Lung microvascular endothelial cell (primary cell): ENCODE measurements at regions not wholly inside any gene's neighbourhood (a gene's known extent, or its start where the extent isn't known, plus 50 kb on each side); places are given as distances from the start of the nearest gene placed in this dataset.
"Not testable (repeated sequence)": the region's sequence is repeated elsewhere in the genome, so short reads cannot be mapped to it uniquely, and the experiment has no call there.

Source experiments
- DNase-seq, 2 donors: peaks; one replicate each; pipeline versions ENCODE4 v3.0.0 to v3.0.0-alpha.2; 2010; ENCODE audit warnings: low read depth in 2 of 2

DNA sequence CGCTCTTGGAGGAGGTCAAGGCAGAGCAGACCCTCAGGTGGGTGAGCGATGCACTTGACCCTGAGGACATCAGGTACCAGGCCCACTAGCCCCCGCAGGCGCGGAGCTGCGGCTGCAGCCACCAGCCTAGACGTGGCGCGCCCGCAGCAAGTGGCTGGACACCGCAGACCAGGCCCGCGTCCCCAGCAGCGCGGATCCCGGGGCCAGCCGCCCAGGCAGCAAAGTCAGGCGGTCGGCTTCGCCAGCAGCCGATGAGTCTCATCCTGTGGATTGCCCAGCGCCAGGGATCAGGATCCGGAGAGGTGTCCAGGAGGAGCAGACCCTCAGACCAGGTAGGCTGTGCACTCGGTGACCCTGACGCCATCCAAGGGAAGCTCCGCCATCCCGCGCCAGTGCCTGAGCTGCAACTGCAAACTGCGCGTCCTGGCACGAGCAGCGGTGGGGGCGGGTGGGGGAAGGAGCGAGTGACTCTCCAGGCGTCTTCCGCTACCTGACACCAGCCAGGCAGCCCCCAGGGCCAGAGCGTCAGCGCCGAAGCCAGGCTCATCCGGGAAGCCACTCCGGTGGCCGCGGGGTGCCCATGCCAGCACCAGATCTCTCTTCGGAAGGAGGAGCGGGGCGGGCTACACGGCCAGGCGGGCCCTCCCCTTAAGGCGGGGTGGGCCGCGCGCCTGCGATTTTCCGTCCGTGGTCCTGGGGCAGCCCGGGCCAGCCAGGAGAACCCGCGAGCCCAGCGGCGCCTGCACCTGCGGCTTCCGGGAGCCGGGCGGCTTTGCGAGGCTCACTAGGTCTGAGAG, 92.6 kb upstream of the THOC3 start:
- not testable (repeated sequence) for DNase-seq

DNA sequence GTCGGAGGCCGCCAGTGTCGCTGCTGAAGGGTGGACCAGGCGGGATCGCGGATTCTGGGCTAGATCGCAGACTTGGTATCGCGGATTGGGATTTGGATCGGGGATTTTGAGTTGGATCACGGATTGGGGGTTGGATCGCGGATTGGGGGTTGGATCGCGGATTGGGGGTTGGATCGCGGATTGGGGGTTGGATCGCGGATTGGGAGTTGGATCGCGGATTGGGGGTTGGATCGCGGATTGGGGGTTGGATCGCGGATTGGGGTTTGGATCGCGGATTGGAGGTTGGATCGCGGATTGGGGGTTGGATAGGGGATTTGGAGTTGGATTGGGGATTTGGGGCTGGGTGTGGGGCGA, 93.1 kb upstream of the THOC3 start:
- DNase-seq: not testable (repeated sequence)

DNA sequence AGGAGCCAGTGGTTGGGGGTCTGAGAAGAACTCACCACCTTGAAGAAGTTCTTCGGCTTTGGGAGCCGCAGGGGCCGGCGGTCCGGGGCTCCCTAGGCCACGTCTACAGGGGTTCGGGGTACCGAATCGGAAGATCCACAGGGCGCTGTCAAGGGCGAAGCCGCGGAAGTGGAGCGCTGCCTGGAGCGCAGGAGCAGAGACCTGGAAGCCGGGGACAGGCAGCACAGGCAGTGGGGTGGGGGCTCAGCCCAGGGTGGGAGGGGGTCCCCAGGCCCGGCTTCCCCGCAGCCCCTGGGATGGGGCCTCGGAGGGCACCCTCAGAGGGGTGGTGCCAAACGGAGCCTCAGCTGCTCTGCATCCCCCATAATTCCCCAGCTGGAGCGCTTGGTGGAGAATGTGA, 93.5 kb upstream of the THOC3 start:
- not testable (repeated sequence) for DNase-seq

DNA sequence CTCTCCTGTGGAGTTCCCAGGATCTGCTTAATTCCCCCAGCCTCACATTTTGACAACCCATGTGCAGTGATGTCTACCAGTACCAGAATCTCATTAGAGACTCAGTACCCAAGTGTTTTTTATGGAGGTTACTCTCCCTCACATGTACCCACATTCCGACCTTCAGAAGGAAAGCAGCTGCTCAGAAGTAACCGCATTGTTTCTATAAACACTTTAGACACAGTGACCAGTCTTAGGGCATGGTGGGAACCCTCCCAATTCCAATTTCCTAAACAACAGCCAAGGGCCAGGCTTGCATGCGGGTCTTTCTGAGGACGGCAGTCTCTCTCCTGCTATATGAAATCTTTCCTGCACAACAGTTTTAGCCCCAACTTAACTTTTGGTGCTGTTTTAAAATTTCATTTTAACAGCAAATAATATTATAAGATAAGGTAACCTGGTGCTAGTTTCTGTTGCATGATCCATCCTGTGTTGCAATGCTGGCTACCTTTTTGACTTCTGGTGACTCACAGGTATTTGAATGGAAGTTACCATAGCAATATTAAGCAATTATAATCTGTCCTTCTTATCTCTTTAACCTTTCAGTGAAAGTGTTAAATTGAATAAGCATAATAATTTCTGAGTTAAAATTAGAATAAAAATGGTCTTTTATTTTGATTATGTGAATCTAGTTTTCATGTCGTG, 98.3 kb upstream of the THOC3 start:
- DNase-seq: not testable (repeated sequence)

DNA sequence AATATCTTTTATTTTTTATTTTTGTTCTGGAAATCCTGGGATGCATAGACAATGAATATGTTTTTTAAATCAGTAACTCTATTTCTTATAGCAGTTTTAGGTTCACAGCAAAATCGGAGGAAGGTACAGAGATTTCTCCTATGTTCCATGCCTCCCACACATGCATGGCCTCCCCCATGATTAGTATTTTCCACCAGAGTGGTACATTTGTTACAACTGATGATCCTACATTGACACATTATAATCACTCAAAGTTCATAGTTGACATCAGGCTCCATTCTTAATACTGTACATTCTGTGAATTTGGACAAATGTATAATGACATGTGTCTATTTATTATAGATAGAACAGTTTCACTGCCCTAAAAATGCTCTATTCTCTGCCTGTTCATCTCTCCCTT, 99.0 kb upstream of the THOC3 start:
- DNase-seq: not testable (repeated sequence)

DNA sequence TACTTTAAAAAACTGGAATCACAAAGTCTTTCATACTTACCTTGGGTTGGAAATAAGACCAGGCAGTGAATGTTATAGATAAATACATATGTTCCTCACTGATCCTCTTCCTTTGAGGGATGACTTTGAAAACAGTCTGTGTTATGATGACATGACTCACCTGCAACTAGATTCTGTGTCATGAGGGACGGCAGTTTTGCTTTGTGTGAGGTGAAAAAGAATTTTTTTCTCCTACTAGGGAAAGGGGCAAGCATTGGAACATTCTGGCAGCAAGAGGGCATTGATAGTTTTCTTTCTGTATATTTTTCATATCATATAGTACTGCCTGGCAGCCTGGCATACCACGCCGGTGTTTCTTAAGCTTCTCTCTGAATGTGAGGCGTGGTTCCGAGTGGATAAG, 99.8 kb upstream of the THOC3 start:
- not testable (repeated sequence) for DNase-seq

DNA sequence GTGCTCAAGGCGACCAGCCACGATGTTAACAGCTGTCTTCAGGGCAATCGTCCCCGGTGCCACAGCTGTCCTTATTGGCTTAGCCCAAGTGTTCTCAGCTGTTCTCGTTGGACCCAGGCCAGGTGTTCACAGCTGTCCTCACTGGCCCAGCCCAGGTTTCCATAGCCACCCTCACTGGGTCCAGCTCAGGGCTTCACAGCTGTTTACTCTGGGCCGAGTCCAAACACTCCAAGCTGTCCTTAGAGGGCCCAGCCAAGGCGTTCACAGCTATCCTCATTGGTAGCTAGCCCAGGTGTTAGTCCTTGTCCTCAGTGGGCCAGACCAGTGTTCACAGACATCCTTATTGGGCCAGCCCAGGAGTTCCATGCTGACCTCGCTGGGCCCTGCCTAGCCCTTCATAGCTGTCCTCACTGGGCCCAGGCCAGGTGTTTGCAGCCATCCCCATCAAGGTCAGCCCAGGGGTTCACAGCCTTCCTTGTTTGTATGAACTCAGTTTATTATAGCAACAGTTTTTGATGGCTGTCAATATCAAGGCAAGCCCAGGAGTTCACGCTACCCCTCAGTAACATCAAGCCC, 106.0 kb upstream of the THOC3 start:
- DNase-seq: not testable (repeated sequence)

DNA sequence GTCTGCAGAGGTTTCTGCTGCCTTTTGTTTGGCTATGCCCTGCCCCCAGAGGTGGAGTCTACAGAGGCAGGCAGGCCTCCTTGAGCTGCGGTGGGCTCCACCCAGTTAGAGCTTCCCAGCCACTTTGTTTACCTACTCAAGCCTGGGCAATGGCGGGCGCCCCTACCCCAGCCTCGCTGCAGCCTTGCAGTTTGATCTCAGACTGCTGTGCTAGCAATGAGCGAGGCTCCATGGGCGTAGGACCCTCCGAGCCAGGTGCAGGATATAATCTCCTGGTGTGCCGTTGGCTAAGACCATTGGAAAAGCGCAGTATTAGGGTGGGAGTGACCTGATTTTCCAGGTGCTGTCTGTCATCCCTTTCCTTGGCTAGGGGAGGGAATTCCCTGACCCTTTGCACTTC, 115.6 kb upstream of the THOC3 start:
- not testable (repeated sequence) for DNase-seq

DNA sequence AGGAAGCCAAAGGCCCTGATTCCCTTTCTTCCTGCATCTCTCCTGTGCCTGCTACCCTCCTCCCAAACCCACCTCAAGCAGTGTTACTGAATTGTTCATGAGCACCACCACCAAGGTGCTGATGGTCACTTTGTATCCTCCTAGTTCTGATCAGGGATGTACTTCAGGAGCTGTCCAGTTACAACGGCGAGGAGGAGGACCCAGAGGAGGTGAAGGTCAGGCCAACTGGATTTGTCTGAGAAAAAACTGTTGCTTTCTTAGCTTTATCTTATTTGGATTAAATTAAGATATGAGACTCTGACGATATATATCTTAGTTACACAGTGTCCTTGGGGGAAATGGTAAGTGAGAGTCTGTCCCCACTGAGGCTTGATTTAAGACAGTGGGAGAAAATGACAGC, 135.0 kb upstream of the THOC3 start:
- DNase-seq: not testable (repeated sequence)

DNA sequence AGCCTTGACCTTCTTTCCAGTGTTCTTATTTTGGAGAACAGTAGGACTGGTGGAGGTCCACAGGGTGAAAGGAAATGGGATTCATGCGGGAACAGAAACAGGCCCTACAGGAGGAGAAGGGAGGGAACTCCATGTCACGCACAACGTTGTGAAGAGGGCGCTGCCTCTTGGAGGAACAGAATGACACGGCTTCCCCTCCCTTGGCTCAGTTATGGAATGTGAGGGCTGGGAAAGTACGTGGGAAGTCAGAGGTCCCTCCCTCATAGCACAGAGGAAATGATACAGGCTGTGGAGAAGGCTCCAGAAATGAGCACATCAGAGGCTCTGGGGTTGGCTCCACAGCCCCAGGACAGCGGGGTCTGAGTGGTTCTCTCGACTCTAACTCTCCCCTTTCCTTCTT, 125.3 kb upstream of the SIMC1 start:
- DNase-seq: not testable (repeated sequence)

DNA sequence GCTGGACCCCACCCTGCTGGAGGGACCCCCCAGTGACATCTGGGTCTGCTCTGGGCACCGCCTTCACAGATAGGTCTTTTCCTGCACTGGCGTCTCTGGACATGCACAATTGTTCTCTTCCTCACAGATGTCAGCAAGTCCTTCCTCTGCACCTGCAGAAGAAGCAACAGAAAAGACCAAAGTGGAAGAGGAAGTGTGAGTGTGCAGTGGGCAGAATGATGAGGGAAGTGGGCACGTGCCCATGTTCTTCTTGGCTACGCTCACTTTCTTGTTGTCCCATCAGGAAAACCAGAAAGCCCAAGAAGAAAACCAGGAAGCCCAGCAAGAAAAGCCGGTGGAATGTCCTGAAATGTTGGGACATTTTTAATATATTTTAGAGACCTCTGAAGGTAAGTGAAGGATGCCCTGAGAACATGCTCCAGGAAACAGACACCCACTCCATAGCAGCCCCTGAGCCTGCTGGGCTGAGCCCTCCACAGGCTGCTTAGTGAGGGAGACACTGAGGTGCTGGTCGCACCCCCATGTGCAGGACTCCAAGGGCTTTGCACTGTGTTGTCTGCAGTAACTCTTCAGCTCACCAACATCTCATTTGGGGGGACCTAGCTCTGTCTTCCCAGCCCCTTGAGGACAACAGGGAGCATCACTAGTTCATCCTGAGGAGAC, 124.4 kb upstream of the SIMC1 start:
- not testable (repeated sequence) for DNase-seq

DNA sequence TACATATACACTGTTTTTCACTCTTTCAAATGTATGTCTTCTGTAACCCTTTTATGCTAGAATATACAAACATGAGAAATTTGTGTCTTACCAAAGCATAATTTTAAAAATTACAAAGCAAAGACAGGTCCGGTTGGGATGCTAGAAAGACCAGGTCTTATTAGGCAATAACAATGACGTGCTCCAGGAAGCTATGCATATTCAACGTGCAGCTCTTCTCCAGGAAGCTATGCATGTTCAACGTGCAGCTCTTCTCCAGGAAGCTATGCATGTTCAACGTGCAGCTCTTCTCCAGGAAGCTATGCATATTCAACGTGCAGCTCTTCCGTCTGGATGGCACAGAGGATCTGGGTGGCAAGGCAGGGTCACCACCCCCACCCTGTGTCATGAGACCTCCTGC, 123.4 kb upstream of the SIMC1 start:
- not testable (repeated sequence) for DNase-seq

DNA sequence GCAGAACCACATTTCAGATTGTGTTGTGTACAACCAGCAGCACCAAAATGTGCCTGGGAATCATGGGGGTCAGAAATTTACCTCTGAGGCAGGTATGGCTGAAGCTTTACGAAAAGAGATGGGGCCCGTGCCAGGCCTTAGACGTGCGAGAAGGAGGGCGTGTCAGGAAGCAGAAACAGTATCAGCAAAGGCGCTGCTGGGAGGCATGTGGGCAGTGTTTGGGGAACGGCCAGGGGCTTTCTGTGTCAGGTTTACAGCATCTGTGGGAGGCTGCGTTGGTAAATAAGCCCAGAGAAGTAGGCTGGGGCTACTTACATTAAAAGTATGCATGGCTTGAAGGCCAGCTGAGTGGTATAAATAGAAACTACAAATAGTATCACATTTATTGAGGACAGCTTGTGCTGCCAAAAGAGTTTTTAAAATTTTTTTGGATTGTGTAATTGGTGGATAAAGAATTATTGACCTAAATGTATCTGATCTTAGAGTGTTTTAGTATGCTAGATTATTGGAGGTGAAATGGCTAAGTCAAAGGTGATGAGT, 120.5 kb upstream of the SIMC1 start:
- not testable (repeated sequence) for DNase-seq

DNA sequence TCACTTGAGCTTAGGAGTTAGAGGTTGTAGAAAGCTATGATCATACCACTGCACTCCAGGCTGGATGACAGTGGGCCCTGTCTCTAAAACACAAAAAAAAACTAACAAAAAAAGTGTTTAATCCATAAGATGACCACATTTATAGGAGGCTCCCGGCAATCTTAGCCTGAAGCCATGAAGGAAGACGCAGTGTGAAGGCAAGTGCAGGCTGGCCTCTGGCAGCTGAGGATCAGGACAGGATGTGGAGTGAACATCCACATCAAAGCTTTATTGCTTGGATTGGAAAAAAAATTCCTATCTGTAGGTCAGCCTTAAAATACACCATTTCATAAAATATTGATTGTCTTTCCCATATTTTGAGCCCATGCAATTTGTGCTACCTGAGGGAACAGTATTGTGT, 115.9 kb upstream of the SIMC1 start:
- DNase-seq: not testable (repeated sequence)

DNA sequence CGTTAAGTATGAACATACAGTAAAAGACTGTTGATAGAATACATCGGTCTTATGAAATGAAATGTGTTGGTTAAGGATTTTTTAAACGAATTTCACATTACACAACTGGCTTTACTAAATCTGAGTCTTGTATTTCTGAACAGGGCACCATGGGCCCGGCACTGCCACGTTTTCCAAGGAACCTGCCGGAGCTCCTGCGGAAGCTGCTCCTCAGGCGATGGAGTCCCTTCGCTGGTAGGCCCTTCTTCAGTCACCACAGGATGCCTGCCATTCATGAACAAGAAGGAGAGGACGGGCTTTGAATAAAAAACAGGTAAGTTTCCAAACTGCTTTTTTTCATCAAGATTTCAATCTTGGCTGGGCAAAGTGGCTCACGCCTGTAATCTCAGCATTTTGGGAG, 114.1 kb upstream of the SIMC1 start:
- DNase-seq: not testable (repeated sequence)

DNA sequence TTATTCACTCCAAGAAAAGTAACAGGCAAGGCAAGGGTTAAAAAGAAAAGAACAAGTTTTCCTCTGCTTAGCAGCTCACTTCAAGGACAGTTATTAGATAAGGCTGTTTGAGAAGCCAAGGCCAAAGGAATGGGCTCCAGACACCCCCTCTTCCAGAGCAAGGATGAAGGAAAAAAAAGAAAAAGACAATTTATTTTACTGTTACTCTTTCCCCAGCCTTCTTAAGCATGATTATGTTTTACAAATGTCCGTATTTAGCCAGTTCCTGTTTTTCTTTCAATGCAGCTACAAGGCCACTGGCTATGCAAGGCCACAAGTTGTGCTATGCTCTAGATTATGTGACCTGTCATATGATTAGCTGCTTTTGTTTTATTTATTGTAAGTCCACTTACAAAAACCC, 106.5 kb upstream of the SIMC1 start:
- DNase-seq: no peak

DNA sequence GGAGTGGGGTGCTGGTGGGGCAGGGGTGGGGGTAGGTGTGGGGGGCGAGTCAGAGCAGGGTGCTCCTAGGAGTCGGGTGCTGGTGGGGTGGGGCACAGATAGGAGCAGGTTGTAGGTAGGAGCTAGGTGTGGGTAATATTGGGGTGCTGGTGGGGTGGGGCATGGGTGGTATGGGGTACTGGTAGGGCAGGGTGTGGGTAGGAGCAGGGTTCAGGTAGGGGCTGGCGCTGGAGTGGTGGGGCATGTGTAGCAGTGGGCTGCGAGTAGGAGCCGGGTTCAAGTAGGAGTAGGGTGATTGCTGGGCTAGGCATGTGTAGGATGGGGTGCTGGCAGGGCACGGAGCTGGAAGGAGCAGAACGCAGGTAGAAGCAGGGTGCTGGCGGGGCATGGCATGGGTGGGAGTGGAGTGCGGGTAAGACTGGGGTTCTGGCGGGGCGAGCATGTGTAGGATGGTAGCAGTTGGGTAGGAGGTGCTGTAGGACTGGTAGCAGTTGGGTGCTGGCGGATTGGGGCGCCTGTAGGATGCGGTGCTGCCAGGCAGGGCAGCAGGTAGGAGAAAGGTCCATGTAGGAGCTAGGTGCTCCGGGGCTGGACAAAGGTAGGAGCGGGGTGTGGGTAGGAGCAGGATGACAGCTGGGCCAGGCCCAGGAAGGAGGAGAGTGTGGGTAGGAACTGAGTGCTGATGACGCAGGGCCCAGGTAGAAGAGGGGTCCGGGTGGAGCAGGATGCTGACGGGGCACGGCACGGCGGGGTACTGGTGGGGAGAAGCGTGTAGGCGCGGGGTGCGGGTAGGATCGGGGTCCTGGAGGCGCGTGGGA, 105.5 kb upstream of the SIMC1 start:
- DNase-seq: no peak

DNA sequence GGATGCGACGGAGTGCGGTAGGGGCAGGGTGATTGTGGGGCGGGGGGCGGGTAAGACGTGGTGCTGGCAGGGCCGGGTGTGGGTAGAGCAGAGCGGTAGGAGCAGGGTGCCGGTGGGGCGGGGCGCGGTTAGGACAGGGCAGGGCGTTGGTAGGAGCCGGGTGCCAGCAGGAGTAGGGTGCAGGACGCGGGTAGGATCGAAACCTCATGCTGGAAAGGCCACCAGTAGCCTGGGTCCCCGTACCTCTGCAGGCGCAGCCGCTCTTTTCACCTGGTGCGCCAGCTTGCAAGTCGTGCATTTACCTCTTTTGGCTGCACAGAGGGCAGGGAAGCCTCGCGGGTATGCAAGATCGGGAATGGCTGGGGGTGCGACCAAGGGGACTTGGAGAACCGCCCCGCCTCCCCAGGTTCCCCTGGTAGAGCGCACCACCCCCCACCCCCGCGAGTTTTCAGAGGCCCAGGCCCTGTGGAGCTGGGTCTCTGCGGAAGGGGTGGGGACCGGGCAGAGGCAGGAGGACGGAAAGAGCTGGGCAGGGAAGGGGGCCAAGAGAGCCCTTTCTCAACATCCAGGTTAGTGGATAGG, 104.8 kb upstream of the SIMC1 start:
- no peak for DNase-seq

DNA sequence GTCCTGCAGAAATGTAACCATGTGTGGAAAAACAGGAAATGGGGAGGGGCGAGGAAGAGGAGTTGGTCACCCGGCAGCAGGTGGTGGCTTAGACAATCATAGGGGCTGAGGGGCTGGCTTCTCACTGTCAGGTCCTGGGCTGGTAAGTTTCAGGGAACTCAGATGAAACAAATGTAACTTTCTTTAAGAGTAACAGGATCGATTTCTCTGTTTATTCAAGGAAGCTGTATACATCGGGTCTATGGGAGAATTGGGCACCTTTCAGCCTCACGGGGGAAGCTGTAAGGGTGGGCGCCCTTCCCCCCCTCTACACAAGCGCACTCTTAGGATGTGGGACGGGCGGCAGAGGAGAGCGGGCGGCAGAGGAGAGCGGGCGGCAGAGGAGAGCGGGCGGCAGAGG, 104.3 kb upstream of the SIMC1 start:
- DNase-seq: no peak

DNA sequence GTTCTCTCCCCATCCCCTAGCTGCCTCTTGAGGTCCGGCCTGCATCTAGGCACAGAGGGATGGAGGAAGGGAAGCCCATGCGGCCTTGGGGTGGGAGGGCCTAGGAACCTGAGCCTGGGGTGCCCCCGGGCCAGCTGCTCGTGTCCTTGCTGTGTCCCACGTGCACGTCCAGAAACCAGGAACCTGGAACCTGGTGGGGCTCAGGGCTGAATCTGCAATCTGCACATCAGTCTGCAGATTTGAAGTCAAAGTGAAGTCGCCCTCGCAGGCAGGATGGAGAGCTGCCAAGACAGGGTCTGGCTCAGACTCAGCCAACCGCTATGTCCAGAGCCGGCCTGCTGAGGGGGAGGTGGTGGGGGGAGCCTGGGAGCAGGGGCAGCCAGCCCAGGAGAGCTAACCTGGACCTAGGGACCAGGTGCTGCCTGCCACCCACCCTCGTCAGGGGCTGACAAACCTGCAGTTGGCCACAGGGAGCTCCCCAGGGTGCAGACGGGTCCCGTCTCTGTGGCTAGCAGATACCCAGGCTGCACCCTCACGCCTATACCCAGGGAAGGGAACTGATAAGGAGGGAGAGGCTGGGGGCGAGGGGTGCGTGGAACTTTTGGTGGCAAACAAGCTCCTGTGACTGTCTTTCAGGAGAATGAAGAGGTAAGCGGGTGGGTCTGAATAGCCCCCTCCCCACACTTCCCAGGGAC, 103.5 kb upstream of the SIMC1 start:
- no peak for DNase-seq
